ENCODE measurements at regions not wholly inside any gene's neighbourhood (a gene's known extent, or its start where the extent isn't known, plus 50 kb on each side); places are given as distances from the start of the nearest gene placed in this dataset.

DNA sequence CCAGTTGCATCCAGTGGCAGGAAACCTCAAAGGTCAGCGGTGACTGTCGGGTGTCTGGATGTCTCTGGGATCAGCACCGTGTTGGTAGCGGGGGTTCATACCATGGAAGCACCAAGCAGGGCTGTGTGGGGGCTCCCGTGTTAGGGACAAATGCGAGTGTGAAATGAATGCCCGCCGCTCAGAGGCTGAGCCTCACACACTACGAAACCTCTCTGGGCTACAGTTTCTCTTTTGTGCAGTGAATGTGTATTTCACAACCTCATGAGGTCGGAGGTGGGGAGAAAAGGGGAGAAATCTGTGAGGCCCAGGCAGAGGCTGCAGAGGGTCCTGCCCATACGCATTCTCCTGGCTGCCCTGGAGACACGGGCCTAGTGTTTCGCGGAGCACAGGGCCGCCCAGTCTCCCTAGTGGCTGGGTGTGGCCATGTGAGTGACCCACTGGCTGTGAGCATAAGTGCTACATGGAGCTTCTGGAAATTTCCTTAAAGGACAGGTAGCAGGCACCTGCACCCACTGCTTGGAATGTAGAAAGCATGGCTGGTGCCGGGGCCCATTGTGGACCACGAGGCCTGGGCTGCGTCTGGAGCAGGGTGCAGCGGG lies 138.0 kb upstream of the GLI2 start:
- Histone ChIP-seq H3K4me2 (ENCODE audit: insufficient read depth, low read length) (no peak overlapping the region), H3K9me3 (replicated peaks; ENCODE audit: control insufficient read depth, insufficient read depth, low read depth, low read length) (no peaks in the 10 kb centered on the region), H3K4me3 (no peak overlapping the region), H3K9ac (ENCODE audit: insufficient read depth in 1 of 2, low read depth in 2 of 2, low read length in 2 of 2) (no peak overlapping the region), H3K9me1 (ENCODE audit: control insufficient read depth, insufficient read depth, low read length) (no peaks in the 10 kb centered on the region), H3K79me2 (ENCODE audit: control insufficient read depth, insufficient read depth, low read length) (no peaks in the 10 kb centered on the region), H4K20me1 (replicated peaks; ENCODE audit: control insufficient read depth, insufficient read depth, low read length) (0 out of 2 replicates have a peak, but pooled peaks cover 5% of the 10 kb centered on the region), H3K27me3 (ENCODE audit: control insufficient read depth in 2 of 2, insufficient read depth in 2 of 2, low read length in 2 of 2) (peaks cover 6 to 76% of the 10 kb centered on the region in 2 experiments; a peak in 3 of 5 replicates), H3K27ac (ENCODE audit: extremely low read depth, low read depth, low read length) (no peak overlapping the region), H2AFZ (ENCODE audit: low read depth, low read length) (no peak overlapping the region), H3K36me3 (ENCODE audit: control insufficient read depth, insufficient read depth, low read length) (no peaks in the 10 kb centered on the region), H3K4me1 (replicated peaks in 1 of 2; ENCODE audit: control insufficient read depth in 2 of 2, insufficient read depth in 2 of 2, low read length in 2 of 2) (no peaks in the 10 kb centered on the region)
- intact Hi-C loops (cut with micrococcal nuclease): no loop called here
- no peak for DNase-seq (ENCODE audit: extremely low read depth in 1 of 4, low spot score in 3 of 4)
- CTCF ChIA-PET (ENCODE audit: low intra/inter-chr PET ratio): interaction anchor here (0.5 kb wide), 1 partner anchor 1200 kb away, joined by 3 read pairs; no protein-coding TSS in a partner anchor
- POLR2A ChIA-PET: no interaction called here
- in situ Hi-C loops (cut with MboI): no loop called here
- WGBS (ENCODE audit: insufficient coverage, low coverage, missing lambda C conversion rate): under 1% methylated on average over 19 of the region's 19 CpGs
- no TSS peak for BruUV-seq (replicated peaks)
- no peak for FAIRE-seq
- no peak for ATAC-seq
- TF ChIP-seq ZNF444 (CRISPR knock-in tag; IDR thresholded peaks at IDR 0.05): no peak
- TF ChIP-seq SMC3 (conservative IDR thresholded peaks at IDR 0.05; ENCODE audit: insufficient read depth, low read depth, low read length): no peak
- no peak for TF ChIP-seq CTBP1 (IDR thresholded peaks at IDR 0.05; ENCODE audit: borderline replicate concordance)
- TF ChIP-seq KDM4B (IDR thresholded peaks at IDR 0.05; ENCODE audit: borderline replicate concordance in 2 of 2, low read depth in 1 of 2): no peak
- no peak for TF ChIP-seq SAFB2 (IDR thresholded peaks at IDR 0.05; ENCODE audit: borderline replicate concordance, low read depth, low read length, severe bottlenecking)
- TF ChIP-seq, protein P1, sequence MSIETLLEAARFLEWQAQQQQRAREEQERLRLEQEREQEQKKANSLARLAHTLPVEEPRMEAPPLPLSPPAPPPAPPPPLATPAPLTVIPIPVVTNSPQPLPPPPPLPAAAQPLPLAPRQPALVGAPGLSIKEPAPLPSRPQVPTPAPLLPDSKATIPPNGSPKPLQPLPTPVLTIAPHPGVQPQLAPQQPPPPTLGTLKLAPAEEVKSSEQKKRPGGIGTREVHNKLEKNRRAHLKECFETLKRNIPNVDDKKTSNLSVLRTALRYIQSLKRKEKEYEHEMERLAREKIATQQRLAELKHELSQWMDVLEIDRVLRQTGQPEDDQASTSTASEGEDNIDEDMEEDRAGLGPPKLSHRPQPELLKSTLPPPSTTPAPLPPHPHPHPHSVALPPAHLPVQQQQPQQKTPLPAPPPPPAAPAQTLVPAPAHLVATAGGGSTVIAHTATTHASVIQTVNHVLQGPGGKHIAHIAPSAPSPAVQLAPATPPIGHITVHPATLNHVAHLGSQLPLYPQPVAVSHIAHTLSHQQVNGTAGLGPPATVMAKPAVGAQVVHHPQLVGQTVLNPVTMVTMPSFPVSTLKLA (conservative IDR thresholded peaks at IDR 0.05): no peak
- TF ChIP-seq BCL6 (CRISPR knock-in tag; IDR thresholded peaks at IDR 0.05): no peak
- TF ChIP-seq, protein P2, sequence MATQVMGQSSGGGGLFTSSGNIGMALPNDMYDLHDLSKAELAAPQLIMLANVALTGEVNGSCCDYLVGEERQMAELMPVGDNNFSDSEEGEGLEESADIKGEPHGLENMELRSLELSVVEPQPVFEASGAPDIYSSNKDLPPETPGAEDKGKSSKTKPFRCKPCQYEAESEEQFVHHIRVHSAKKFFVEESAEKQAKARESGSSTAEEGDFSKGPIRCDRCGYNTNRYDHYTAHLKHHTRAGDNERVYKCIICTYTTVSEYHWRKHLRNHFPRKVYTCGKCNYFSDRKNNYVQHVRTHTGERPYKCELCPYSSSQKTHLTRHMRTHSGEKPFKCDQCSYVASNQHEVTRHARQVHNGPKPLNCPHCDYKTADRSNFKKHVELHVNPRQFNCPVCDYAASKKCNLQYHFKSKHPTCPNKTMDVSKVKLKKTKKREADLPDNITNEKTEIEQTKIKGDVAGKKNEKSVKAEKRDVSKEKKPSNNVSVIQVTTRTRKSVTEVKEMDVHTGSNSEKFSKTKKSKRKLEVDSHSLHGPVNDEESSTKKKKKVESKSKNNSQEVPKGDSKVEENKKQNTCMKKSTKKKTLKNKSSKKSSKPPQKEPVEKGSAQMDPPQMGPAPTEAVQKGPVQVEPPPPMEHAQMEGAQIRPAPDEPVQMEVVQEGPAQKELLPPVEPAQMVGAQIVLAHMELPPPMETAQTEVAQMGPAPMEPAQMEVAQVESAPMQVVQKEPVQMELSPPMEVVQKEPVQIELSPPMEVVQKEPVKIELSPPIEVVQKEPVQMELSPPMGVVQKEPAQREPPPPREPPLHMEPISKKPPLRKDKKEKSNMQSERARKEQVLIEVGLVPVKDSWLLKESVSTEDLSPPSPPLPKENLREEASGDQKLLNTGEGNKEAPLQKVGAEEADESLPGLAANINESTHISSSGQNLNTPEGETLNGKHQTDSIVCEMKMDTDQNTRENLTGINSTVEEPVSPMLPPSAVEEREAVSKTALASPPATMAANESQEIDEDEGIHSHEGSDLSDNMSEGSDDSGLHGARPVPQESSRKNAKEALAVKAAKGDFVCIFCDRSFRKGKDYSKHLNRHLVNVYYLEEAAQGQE (IDR thresholded peaks at IDR 0.05; ENCODE audit: borderline replicate concordance): no peak
- TF ChIP-seq, protein P2 (CRISPR knock-in tag; IDR thresholded peaks at IDR 0.05; ENCODE audit: low read depth): no peak
- TF ChIP-seq, protein P3, sequence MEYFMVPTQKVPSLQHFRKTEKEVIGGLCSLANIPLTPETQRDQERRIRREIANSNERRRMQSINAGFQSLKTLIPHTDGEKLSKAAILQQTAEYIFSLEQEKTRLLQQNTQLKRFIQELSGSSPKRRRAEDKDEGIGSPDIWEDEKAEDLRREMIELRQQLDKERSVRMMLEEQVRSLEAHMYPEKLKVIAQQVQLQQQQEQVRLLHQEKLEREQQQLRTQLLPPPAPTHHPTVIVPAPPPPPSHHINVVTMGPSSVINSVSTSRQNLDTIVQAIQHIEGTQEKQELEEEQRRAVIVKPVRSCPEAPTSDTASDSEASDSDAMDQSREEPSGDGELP (CRISPR knock-in tag; IDR thresholded peaks at IDR 0.05; ENCODE audit: borderline replicate concordance): no peak
